ENCODE measurements at regions not wholly inside any gene's neighbourhood (a gene's known extent, or its start where the extent isn't known, plus 50 kb on each side); places are given as distances from the start of the nearest gene placed in this dataset.

- no peaks in the 10 kb centered on the region for H3K9me3 ChIP-seq
- POLR2A ChIA-PET: no interaction called here
- DNase-seq: no peak
- Mint-ChIP-seq H3K27me3 (peaks cover 30 to 54% of the 10 kb centered on the region in 2 donors), H3K36me3 (no peaks in the 10 kb centered on the region), H3K4me3 (no peak overlapping the region), H3K9me3 (no peaks in the 10 kb centered on the region), H3K4me1 (peaks cover 0 to 5% (median 3%) of the 10 kb centered on the region in 3 donors), H3K27ac (no peak overlapping the region)
- no peak overlapping the region for H3K4me3 ChIP-seq (ENCODE audit: control insufficient read depth in 1 of 2, extremely low read depth in 1 of 2, low read length in 1 of 2)
- H3K27me3 ChIP-seq (replicated peaks in 1 of 2; ENCODE audit: control insufficient read depth in 2 of 2, extremely low read depth in 1 of 2, insufficient read depth in 2 of 2, low read length in 1 of 2): peaks cover 0 to 40% of the 10 kb centered on the region in 2 experiments
- no peaks in the 10 kb centered on the region for H3K4me1 ChIP-seq (ENCODE audit: control insufficient read depth in 1 of 2, extremely low read depth in 1 of 2, insufficient read depth in 2 of 2, low read length in 2 of 2)
- H3K27ac ChIP-seq (ENCODE audit: low read length): no peak overlapping the region
- H3K36me3 ChIP-seq (ENCODE audit: control insufficient read depth in 2 of 2, extremely low read depth in 1 of 2, insufficient read depth in 1 of 2, low read length in 1 of 2): no peaks in the 10 kb centered on the region
- 87% methylated on average over 12 of the region's 15 CpGs for WGBS (ENCODE audit: insufficient coverage)
- ATAC-seq (replicated peaks in 1 of 4): no peak
- CTCF ChIA-PET: no interaction called here
Measured at GRCh38 chr17:74049167-74049966, 154.1 kb upstream of the RPL38 start.

- DNase-seq: no peak
- Histone ChIP-seq H3K9me3 (no peaks in the 10 kb centered on the region), H3K36me3 (ENCODE audit: control insufficient read depth in 2 of 2, extremely low read depth in 1 of 2, insufficient read depth in 1 of 2, low read length in 1 of 2) (no peaks in the 10 kb centered on the region), H3K4me3 (ENCODE audit: control insufficient read depth in 1 of 2, extremely low read depth in 1 of 2, low read length in 1 of 2) (no peak overlapping the region), H3K4me1 (ENCODE audit: control insufficient read depth in 1 of 2, extremely low read depth in 1 of 2, insufficient read depth in 2 of 2, low read length in 2 of 2) (no peaks in the 10 kb centered on the region), H3K27me3 (replicated peaks in 1 of 2; ENCODE audit: control insufficient read depth in 2 of 2, extremely low read depth in 1 of 2, insufficient read depth in 2 of 2, low read length in 1 of 2) (peaks cover 0 to 36% of the 10 kb centered on the region in 2 experiments), H3K27ac (ENCODE audit: low read length) (no peak overlapping the region)
- Mint-ChIP-seq H3K4me3 (no peak overlapping the region), H3K9me3 (no peaks in the 10 kb centered on the region), H3K4me1 (peaks cover 0 to 5% (median 3%) of the 10 kb centered on the region in 3 donors), H3K36me3 (no peaks in the 10 kb centered on the region), H3K27ac (no peak overlapping the region), H3K27me3 (peaks cover 35 to 60% of the 10 kb centered on the region in 2 donors)
- CTCF ChIA-PET: no interaction called here
- no peak for ATAC-seq (replicated peaks in 1 of 4)
- POLR2A ChIA-PET: no interaction called here
- 49% methylated on average over 7 of the region's 10 CpGs for WGBS (ENCODE audit: insufficient coverage)
Measured at GRCh38 chr17:74049967-74050458, 153.5 kb upstream of the RPL38 start.

- peaks cover 0 to 5% (median 3%) of the 10 kb centered on the region in 3 donors for H3K4me1 Mint-ChIP-seq
- WGBS (ENCODE audit: insufficient coverage): 68% methylated on average over 4 of the region's 8 CpGs
Measured at GRCh38 chr17:74051348-74051747, 152.1 kb upstream of the RPL38 start.

GRCh38 chr17:74052993-74053711, 150.3 kb upstream of the RPL38 start:
- WGBS (ENCODE audit: insufficient coverage): 67% methylated on average over 12 of the region's 21 CpGs
- Histone ChIP-seq H3K9me3 (no peaks in the 10 kb centered on the region), H3K4me1 (ENCODE audit: control insufficient read depth in 1 of 2, extremely low read depth in 1 of 2, insufficient read depth in 2 of 2, low read length in 2 of 2) (no peaks in the 10 kb centered on the region), H3K27ac (ENCODE audit: low read length) (no peak overlapping the region), H3K4me3 (ENCODE audit: control insufficient read depth in 1 of 2, extremely low read depth in 1 of 2, low read length in 1 of 2) (no peak overlapping the region), H3K36me3 (ENCODE audit: control insufficient read depth in 2 of 2, extremely low read depth in 1 of 2, insufficient read depth in 1 of 2, low read length in 1 of 2) (no peaks in the 10 kb centered on the region), H3K27me3 (replicated peaks in 1 of 2; ENCODE audit: control insufficient read depth in 2 of 2, extremely low read depth in 1 of 2, insufficient read depth in 2 of 2, low read length in 1 of 2) (peaks cover 0 to 49% of the 10 kb centered on the region in 2 experiments)
- Mint-ChIP-seq H3K27me3 (peaks cover 40 to 65% of the 10 kb centered on the region in 2 donors), H3K4me3 (no peak overlapping the region), H3K27ac (no peak overlapping the region), H3K4me1 (no peaks in the 10 kb centered on the region), H3K36me3 (no peaks in the 10 kb centered on the region), H3K9me3 (no peaks in the 10 kb centered on the region)
- ChIA-PET CTCF (no interaction called here), POLR2A (no interaction called here)
- ATAC-seq (replicated peaks in 1 of 4) (no peak), DNase-seq (no peak)

More at GRCh38 chr17:74051348-74051747, 152.1 kb upstream of the RPL38 start:
- DNase-seq (no peak), ATAC-seq (replicated peaks in 1 of 4) (no peak)
- Histone ChIP-seq H3K4me3 (ENCODE audit: control insufficient read depth in 1 of 2, extremely low read depth in 1 of 2, low read length in 1 of 2) (no peak overlapping the region), H3K27me3 (replicated peaks in 1 of 2; ENCODE audit: control insufficient read depth in 2 of 2, extremely low read depth in 1 of 2, insufficient read depth in 2 of 2, low read length in 1 of 2) (peaks cover 0 to 46% of the 10 kb centered on the region in 2 experiments), H3K27ac (ENCODE audit: low read length) (no peak overlapping the region), H3K36me3 (ENCODE audit: control insufficient read depth in 2 of 2, extremely low read depth in 1 of 2, insufficient read depth in 1 of 2, low read length in 1 of 2) (no peaks in the 10 kb centered on the region), H3K4me1 (ENCODE audit: control insufficient read depth in 1 of 2, extremely low read depth in 1 of 2, insufficient read depth in 2 of 2, low read length in 2 of 2) (no peaks in the 10 kb centered on the region), H3K9me3 (no peaks in the 10 kb centered on the region)
- Mint-ChIP-seq H3K9me3 (no peaks in the 10 kb centered on the region), H3K4me3 (no peak overlapping the region), H3K27ac (peak overlapping the region in 1 of 2 donors; percentile 49), H3K36me3 (no peaks in the 10 kb centered on the region), H3K27me3 (peaks cover 33 to 64% of the 10 kb centered on the region in 2 donors)
- ChIA-PET POLR2A (no interaction called here), CTCF (interaction anchor here in 1 of 2 donors (0.6 kb wide), 1 partner anchor 18 kb away, joined by 3 read pairs; no protein-coding TSS in a partner anchor)

GRCh38 chr17:74053712-74054078, 149.8 kb upstream of the RPL38 start:
- Mint-ChIP-seq H3K27ac (no peak overlapping the region), H3K4me1 (no peaks in the 10 kb centered on the region), H3K27me3 (peaks cover 44 to 60% of the 10 kb centered on the region in 2 donors), H3K9me3 (no peaks in the 10 kb centered on the region), H3K36me3 (no peaks in the 10 kb centered on the region), H3K4me3 (no peak overlapping the region)
- no peaks in the 10 kb centered on the region for H3K36me3 ChIP-seq (ENCODE audit: control insufficient read depth in 2 of 2, extremely low read depth in 1 of 2, insufficient read depth in 1 of 2, low read length in 1 of 2)
- no peaks in the 10 kb centered on the region for H3K9me3 ChIP-seq
- no peak overlapping the region for H3K27ac ChIP-seq (ENCODE audit: low read length)
- CTCF ChIA-PET: no interaction called here
- H3K27me3 ChIP-seq (replicated peaks in 1 of 2; ENCODE audit: control insufficient read depth in 2 of 2, extremely low read depth in 1 of 2, insufficient read depth in 2 of 2, low read length in 1 of 2): peaks cover 0 to 48% of the 10 kb centered on the region in 2 experiments
- no peak for ATAC-seq (replicated peaks in 1 of 4)
- POLR2A ChIA-PET: no interaction called here
- no peak overlapping the region for H3K4me3 ChIP-seq (ENCODE audit: control insufficient read depth in 1 of 2, extremely low read depth in 1 of 2, low read length in 1 of 2)
- no peak for DNase-seq
- H3K4me1 ChIP-seq (ENCODE audit: control insufficient read depth in 1 of 2, extremely low read depth in 1 of 2, insufficient read depth in 2 of 2, low read length in 2 of 2): no peaks in the 10 kb centered on the region
- 50% methylated on average over 1 of the region's 8 CpGs for WGBS (ENCODE audit: insufficient coverage)

- peaks cover 44 to 63% of the 10 kb centered on the region in 2 donors for H3K27me3 Mint-ChIP-seq
- H3K27ac Mint-ChIP-seq: no peak overlapping the region
- no peak for DNase-seq
- H3K9me3 ChIP-seq: no peaks in the 10 kb centered on the region
- ChIA-PET POLR2A (no interaction called here), CTCF (no interaction called here)
- no peak overlapping the region for H3K4me3 Mint-ChIP-seq
- no peaks in the 10 kb centered on the region for H3K4me1 Mint-ChIP-seq
- no peak for ATAC-seq (replicated peaks in 1 of 4)
- H3K4me1 ChIP-seq (ENCODE audit: control insufficient read depth in 1 of 2, extremely low read depth in 1 of 2, insufficient read depth in 2 of 2, low read length in 2 of 2): no peaks in the 10 kb centered on the region
- peaks cover 0 to 45% of the 10 kb centered on the region in 2 experiments for H3K27me3 ChIP-seq (replicated peaks in 1 of 2; ENCODE audit: control insufficient read depth in 2 of 2, extremely low read depth in 1 of 2, insufficient read depth in 2 of 2, low read length in 1 of 2)
- H3K4me3 ChIP-seq (ENCODE audit: control insufficient read depth in 1 of 2, extremely low read depth in 1 of 2, low read length in 1 of 2): no peak overlapping the region
- H3K36me3 ChIP-seq (ENCODE audit: control insufficient read depth in 2 of 2, extremely low read depth in 1 of 2, insufficient read depth in 1 of 2, low read length in 1 of 2): no peaks in the 10 kb centered on the region
- no peaks in the 10 kb centered on the region for H3K9me3 Mint-ChIP-seq
- no peaks in the 10 kb centered on the region for H3K36me3 Mint-ChIP-seq
- H3K27ac ChIP-seq (ENCODE audit: low read length): no peak overlapping the region
- 32% methylated on average over 2 of the region's 4 CpGs for WGBS (ENCODE audit: insufficient coverage)
Measured at GRCh38 chr17:74054249-74054648, 149.2 kb upstream of the RPL38 start.
